Suprapubic skin (tissue), 4 donors: ENCODE measurements at regions not wholly inside any gene's neighbourhood (a gene's known extent, or its start where the extent isn't known, plus 50 kb on each side); places are given as distances from the start of the nearest gene placed in this dataset.

Experiments
- DNase-seq, 2 donors: peaks; one replicate each; pipeline ENCODE4 v3.0.0-alpha.2; 2019; ENCODE audit warnings: low spot score in 2 of 2
- H3K27ac ChIP-seq: fragments of 200-600 bp; sonication (generic); one replicate; pipeline ENCODE4 v1.5.1; 2019
- H3K27me3 ChIP-seq: fragments of 200-600 bp; sonication (generic); one replicate; pipeline ENCODE4 v1.5.1; 2019
- H3K36me3 ChIP-seq: fragments of 200-600 bp; sonication (generic); one replicate; pipeline ENCODE4 v1.5.1; 2019
- H3K4me1 ChIP-seq: fragments of 200-600 bp; sonication (generic); one replicate; pipeline ENCODE4 v1.5.1; 2019
- H3K4me3 ChIP-seq: fragments of 200-600 bp; sonication (generic); one replicate; pipeline ENCODE4 v1.5.1; 2019; ENCODE audit warnings: mild to moderate bottlenecking
- H3K9me3 ChIP-seq: fragments of 200-600 bp; sonication (generic); one replicate; pipeline ENCODE4 v1.5.1; 2019
- CTCF ChIP-seq, 2 donors: fragments of 200-600 bp in 1 of 2; fragments of 450-650 bp in 1 of 2; sonication (generic) in 1 of 2; IDR thresholded peaks; one replicate each; pipeline ENCODE4 v1.5.1; 2016 to 2019; ENCODE audit warnings: antibody characterized with exemption in 2 of 2, mild to moderate bottlenecking in 1 of 2, moderate library complexity in 1 of 2
- EP300 ChIP-seq: sonication (generic); formaldehyde crosslinking; IDR thresholded peaks from one replicate; pipeline ENCODE4 v1.6.1; 2017; ENCODE audit warnings: antibody characterized with exemption
- POLR2A ChIP-seq, 2 donors: fragments of 450-650 bp; IDR thresholded peaks; one replicate each; pipeline ENCODE4 v1.6.1; 2017; ENCODE audit warnings: antibody characterized with exemption in 2 of 2, mild to moderate bottlenecking in 2 of 2, moderate library complexity in 2 of 2
- POLR2AphosphoS5 ChIP-seq, 3 donors: sonication (generic); formaldehyde crosslinking; IDR thresholded peaks; one replicate each; pipeline ENCODE4 v1.6.1; 2017; ENCODE audit warnings: antibody characterized with exemption in 3 of 3
- WGBS: methylation state at CpG from one replicate; pipeline ENCODE4 v1.1.5; 2018; 5-methylcytosine and 5-hydroxymethylcytosine counted together

- H3K36me3 ChIP-seq, result no peaks in the 10 kb centered on the region
- TF ChIP-seq POLR2AphosphoS5 (IDR thresholded peaks at IDR 0.05) (no peak), EP300 (no peak), POLR2A (IDR thresholded peaks at IDR 0.05) (no peak), CTCF (IDR thresholded peaks at IDR 0.05) (no peak)
- no peak overlapping the region for H3K27ac ChIP-seq
- no peaks in the 10 kb centered on the region for H3K9me3 ChIP-seq
- no peaks in the 10 kb centered on the region for H3K27me3 ChIP-seq
- no peak for DNase-seq
- no peak overlapping the region for H3K4me3 ChIP-seq
- 83% methylated on average over 4 of the region's 4 CpGs for WGBS
- peaks cover 6% of the 10 kb centered on the region for H3K4me1 ChIP-seq
Measured at GRCh38 chr1:186534401-186534800, 73.5 kb upstream of the PDC start.

- Histone ChIP-seq H3K9me3 (no peaks in the 10 kb centered on the region), H3K27ac (no peak overlapping the region), H3K36me3 (no peaks in the 10 kb centered on the region), H3K4me1 (peaks cover 6% of the 10 kb centered on the region), H3K4me3 (no peak overlapping the region), H3K27me3 (no peaks in the 10 kb centered on the region)
- WGBS, result 92% methylated on average over 2 of the region's 2 CpGs
- no peak for DNase-seq
- no peak for TF ChIP-seq POLR2A (IDR thresholded peaks at IDR 0.05)
- no peak for TF ChIP-seq CTCF (IDR thresholded peaks at IDR 0.05)
- no peak for TF ChIP-seq EP300
- no peak for TF ChIP-seq POLR2AphosphoS5 (IDR thresholded peaks at IDR 0.05)
Measured at GRCh38 chr1:186532466-186532865, 71.6 kb upstream of the PDC start.

- Histone ChIP-seq H3K9me3 (no peaks in the 10 kb centered on the region), H3K27me3 (no peaks in the 10 kb centered on the region), H3K36me3 (no peaks in the 10 kb centered on the region), H3K4me3 (no peak overlapping the region), H3K4me1 (peaks cover 6% of the 10 kb centered on the region), H3K27ac (no peak overlapping the region)
- TF ChIP-seq POLR2AphosphoS5 (IDR thresholded peaks at IDR 0.05) (no peak), CTCF (IDR thresholded peaks at IDR 0.05) (no peak), EP300 (no peak), POLR2A (IDR thresholded peaks at IDR 0.05) (no peak)
- DNase-seq, result no peak
- WGBS, result 70% methylated on average over 1 of the region's 1 CpG
Measured at GRCh38 chr1:186531561-186532165, 70.7 kb upstream of the PDC start.

GRCh38 chr1:186530109-186530508 lies 69.2 kb upstream of the PDC start:
- DNase-seq, result no peak
- Histone ChIP-seq H3K4me3 (no peak overlapping the region), H3K9me3 (no peaks in the 10 kb centered on the region), H3K27me3 (no peaks in the 10 kb centered on the region), H3K27ac (no peak overlapping the region), H3K4me1 (no peaks in the 10 kb centered on the region), H3K36me3 (no peaks in the 10 kb centered on the region)
- WGBS, result 90% methylated on average over 2 of the region's 2 CpGs
- TF ChIP-seq EP300, result no peak
- no peak for TF ChIP-seq CTCF (IDR thresholded peaks at IDR 0.05)
- no peak for TF ChIP-seq POLR2A (IDR thresholded peaks at IDR 0.05)
- no peak for TF ChIP-seq POLR2AphosphoS5 (IDR thresholded peaks at IDR 0.05)

- H3K27me3 ChIP-seq, result no peaks in the 10 kb centered on the region
- H3K36me3 ChIP-seq, result no peaks in the 10 kb centered on the region
- peaks cover 10% of the 10 kb centered on the region for H3K9me3 ChIP-seq
- no peaks in the 10 kb centered on the region for H3K4me1 ChIP-seq
- no peak for DNase-seq
- no peak overlapping the region for H3K27ac ChIP-seq
- H3K4me3 ChIP-seq, result no peak overlapping the region
- TF ChIP-seq POLR2A (IDR thresholded peaks at IDR 0.05) (no peak), EP300 (no peak), CTCF (IDR thresholded peaks at IDR 0.05) (no peak), POLR2AphosphoS5 (IDR thresholded peaks at IDR 0.05) (no peak)
Measured at GRCh38 chr1:186519982-186520381, 59.1 kb upstream of the PDC start.
